H1 (cell line): ENCODE measurements at regions not wholly inside any gene's neighbourhood (a gene's known extent, or its start where the extent isn't known, plus 50 kb on each side); places are given as distances from the start of the nearest gene placed in this dataset.

Experiments used
- CTCF ChIA-PET: fragments of 300-600 bp; sonication (Branson Sonifier 250); formaldehyde crosslinking; loops from one replicate; lab custom pipeline; 2021; ENCODE audit not compliant: partially characterized antibody; lab: Charles Lee
- POLR2A ChIA-PET: fragments of 300-600 bp; sonication (Branson Sonifier 250); formaldehyde crosslinking; loops from one replicate; lab custom pipeline; 2021; ENCODE audit warnings: inconsistent platforms; ENCODE audit not compliant: partially characterized antibody; lab: Charles Lee
- DNase-seq, 2 experiments: peaks; one replicate each; pipeline versions ENCODE4 v3.0.0 to v3.0.0-alpha.2; 2010 to 2022; ENCODE audit warnings: low spot score in 2 of 2, low read depth in 1 of 2, mixed read lengths in 1 of 2
- FAIRE-seq: peaks from 2 replicates; lab custom pipeline; 2011; peaks lifted over from hg19 to GRCh38; lab: Jason Lieb, UNC
- H2AFZ ChIP-seq: 2 replicates; pipeline ENCODE4 v1.8.1; 2012; ENCODE audit warnings: low read length, inconsistent platforms
- H2AK5ac ChIP-seq: 2 replicates; pipeline ENCODE4 v1.6.1; 2013; ENCODE audit warnings: low read depth, low read length
- H2BK120ac ChIP-seq: replicated peaks from 2 replicates; pipeline ENCODE3; 2013; ENCODE audit warnings: low read depth, low read length, inconsistent platforms
- H2BK12ac ChIP-seq: 2 replicates; pipeline ENCODE4 v1.6.1; 2013; ENCODE audit warnings: low read depth, low read length
- H2BK15ac ChIP-seq: 2 replicates; pipeline ENCODE4 v1.6.1; 2013; ENCODE audit warnings: low read length
- H2BK20ac ChIP-seq: 2 replicates; pipeline ENCODE4 v1.6.1; 2013; ENCODE audit warnings: low read length
- H2BK5ac ChIP-seq: 2 replicates; pipeline ENCODE4 v1.6.1; 2013; ENCODE audit warnings: low read depth, low read length
- H3K14ac ChIP-seq: 2 replicates; pipeline ENCODE4 v1.6.1; 2013; ENCODE audit warnings: inconsistent platforms; ENCODE audit not compliant: insufficient read length
- H3K18ac ChIP-seq: 2 replicates; pipeline ENCODE4 v1.6.1; 2013; ENCODE audit warnings: low read length; ENCODE audit errors: extremely low read depth
- H3K23ac ChIP-seq: 2 replicates; pipeline ENCODE4 v1.6.1; 2013; ENCODE audit warnings: inconsistent platforms; ENCODE audit not compliant: insufficient read length
- H3K23me2 ChIP-seq: 2 replicates; pipeline ENCODE4 v1.6.1; 2013; ENCODE audit warnings: low read depth, low read length
- H3K27ac ChIP-seq: 2 replicates; pipeline ENCODE4 v1.6.1; 2011; ENCODE audit warnings: low read depth, low read length, inconsistent platforms
- H3K27me3 ChIP-seq, 4 experiments: replicated peaks in 1 of 4; 1 replicate in 1 of 4; 2 replicates in 3 of 4; pipeline versions ENCODE4 v1.6.1 to v1.8.1; 2011 to 2013; ENCODE audit warnings: low read length in 3 of 4, mild to moderate bottlenecking in 3 of 4, inconsistent platforms in 2 of 4, mixed read lengths in 2 of 4, moderate library complexity in 1 of 4; ENCODE audit not compliant: control insufficient read depth in 3 of 4, insufficient read depth in 3 of 4; ENCODE audit errors: extremely low read depth in 1 of 4
- H3K36me3 ChIP-seq, 4 experiments: 2 replicates each; pipeline versions ENCODE4 v1.6.1 to v1.8.1; 2011 to 2013; ENCODE audit warnings: mild to moderate bottlenecking in 4 of 4, low read length in 3 of 4, moderate library complexity in 2 of 4, control low read depth in 1 of 4, inconsistent platforms in 1 of 4; ENCODE audit not compliant: insufficient read depth in 4 of 4, control insufficient read depth in 2 of 4
- H3K4ac ChIP-seq: replicated peaks from 2 replicates; pipeline ENCODE3; 2013; ENCODE audit warnings: low read length, low read depth, mixed read lengths, inconsistent platforms; ENCODE audit not compliant: insufficient read length
- H3K4me1 ChIP-seq, 4 experiments: replicated peaks in 1 of 4; 1 replicate in 1 of 4; 2 replicates in 3 of 4; pipeline versions ENCODE4 v1.6.1 to v1.8.1; 2011 to 2013; ENCODE audit warnings: low read length in 3 of 4, inconsistent platforms in 2 of 4, mixed read lengths in 1 of 4; ENCODE audit not compliant: insufficient read depth in 4 of 4, control insufficient read depth in 3 of 4
- H3K4me2 ChIP-seq, 2 experiments: 2 replicates each; pipeline versions ENCODE4 v1.6.1 to v1.8.1; 2011 to 2013; ENCODE audit warnings: low read depth in 2 of 2, low read length in 2 of 2, control low read depth in 1 of 2, inconsistent platforms in 1 of 2, mild to moderate bottlenecking in 1 of 2; ENCODE audit not compliant: insufficient read depth in 1 of 2
- H3K4me3 ChIP-seq, 4 experiments: fragments of 200-600, 300-600 bp in 1 of 4; sonication (generic), shearing (Covaris generic), sonication (Bioruptor Twin) in 1 of 4; 2 replicates each; pipeline versions ENCODE4 v1.5.1 to v1.8.1; 2011 to 2016; ENCODE audit warnings: low read length in 4 of 4, low read depth in 3 of 4, control low read depth in 2 of 4, inconsistent platforms in 2 of 4, mild to moderate bottlenecking in 2 of 4, mixed read lengths in 1 of 4, moderate library complexity in 1 of 4; ENCODE audit not compliant: insufficient read depth in 2 of 4; ENCODE audit errors: extremely low read depth in 1 of 4
- H3K56ac ChIP-seq: replicated peaks from 2 replicates; pipeline ENCODE3; 2013; ENCODE audit warnings: low read depth, mild to moderate bottlenecking, mixed read lengths, low read length, inconsistent platforms; ENCODE audit not compliant: insufficient read length
- H3K79me1 ChIP-seq: 2 replicates; pipeline ENCODE4 v1.6.1; 2013; ENCODE audit warnings: low read depth, low read length, control low read depth
- H3K79me2 ChIP-seq, 2 experiments: 2 replicates each; pipeline versions ENCODE4 v1.6.1 to v1.8.1; 2012 to 2013; ENCODE audit warnings: low read length in 2 of 2, mild to moderate bottlenecking in 2 of 2, inconsistent platforms in 1 of 2; ENCODE audit not compliant: insufficient read depth in 2 of 2, control insufficient read depth in 1 of 2
- H3K9ac ChIP-seq, 4 experiments: replicated peaks in 1 of 4; 1 replicate in 1 of 4; 2 replicates in 3 of 4; pipeline versions ENCODE4 v1.6.1 to v1.8.1; 2011 to 2013; ENCODE audit warnings: low read depth in 3 of 4, low read length in 3 of 4, control low read depth in 2 of 4, mild to moderate bottlenecking in 2 of 4, moderate library complexity in 2 of 4, inconsistent platforms in 1 of 4; ENCODE audit errors: extremely low read depth in 1 of 4
- H3K9me3 ChIP-seq, 2 experiments: 2 replicates each; pipeline versions ENCODE4 v1.6.1 to v1.8.1; 2012 to 2013; ENCODE audit warnings: mild to moderate bottlenecking in 2 of 2, moderate library complexity in 2 of 2, control low read depth in 1 of 2, inconsistent platforms in 1 of 2, low read depth in 1 of 2, low read length in 1 of 2, mixed read lengths in 1 of 2; ENCODE audit not compliant: insufficient read depth in 2 of 2
- H4K20me1 ChIP-seq, 2 experiments: replicated peaks in 1 of 2; 2 replicates each; pipeline versions ENCODE3 to v1.8.1; 2011 to 2013; ENCODE audit warnings: inconsistent platforms in 2 of 2, low read length in 2 of 2, mild to moderate bottlenecking in 1 of 2; ENCODE audit not compliant: insufficient read depth in 2 of 2, control insufficient read depth in 1 of 2
- H4K5ac ChIP-seq: 2 replicates; pipeline ENCODE4 v1.6.1; 2013; ENCODE audit warnings: low read length, low read depth, mixed read lengths, inconsistent platforms; ENCODE audit not compliant: insufficient read length
- H4K8ac ChIP-seq: 2 replicates; pipeline ENCODE4 v1.8.0; 2013; ENCODE audit warnings: mild to moderate bottlenecking, moderate library complexity, low read length, inconsistent platforms; ENCODE audit not compliant: insufficient read depth; ENCODE audit errors: extremely low read depth
- H4K91ac ChIP-seq: replicated peaks from 2 replicates; pipeline ENCODE3; 2013; ENCODE audit warnings: low read length, mixed read lengths, inconsistent platforms; ENCODE audit not compliant: insufficient read length
- BACH1 ChIP-seq: IDR thresholded peaks from 2 replicates; pipeline ENCODE4 v1.6.1; 2012; ENCODE audit warnings: low read length, improper control_type of control experiment
- BCL11A ChIP-seq, 2 experiments: IDR thresholded peaks; one replicate each; pipeline ENCODE4 v1.6.1; 2011; ENCODE audit warnings: low read depth in 2 of 2, low read length in 2 of 2, mild to moderate bottlenecking in 2 of 2
- CEBPB ChIP-seq: IDR thresholded peaks from 2 replicates; pipeline ENCODE4 v1.6.1; 2012; ENCODE audit warnings: low read depth, low read length
- CHD1 ChIP-seq: IDR thresholded peaks from 2 replicates; pipeline ENCODE4 v1.6.1; 2012; ENCODE audit warnings: low read depth, low read length, improper control_type of control experiment
- GTF2F1 ChIP-seq: IDR thresholded peaks from 2 replicates; pipeline ENCODE4 v1.6.1; 2012; ENCODE audit warnings: low read depth, low read length, improper control_type of control experiment, borderline replicate concordance
- HDAC6 ChIP-seq: IDR thresholded peaks from one replicate; pipeline ENCODE4 v1.7.1; 2012; ENCODE audit warnings: low read depth, mild to moderate bottlenecking, inconsistent platforms, low read length, moderate library complexity
- JUN ChIP-seq: IDR thresholded peaks from 2 replicates; pipeline ENCODE4 v1.6.1; 2011; ENCODE audit warnings: low read depth, mild to moderate bottlenecking, improper control_type of control experiment, low read length
- JUND ChIP-seq: IDR thresholded peaks from 2 replicates; pipeline ENCODE4 v1.6.1; 2011; ENCODE audit warnings: mild to moderate bottlenecking, improper control_type of control experiment, low read length
- RNF2 ChIP-seq: fragments of 200-900, 300-1000 bp; sonication (generic); IDR thresholded peaks from 2 replicates; pipeline ENCODE4 v1.7.1; 2016; ENCODE audit warnings: borderline replicate concordance, low read depth, mild to moderate bottlenecking, antibody characterized with exemption, low read length; ENCODE audit not compliant: poor library complexity, severe bottlenecking; ENCODE audit errors: missing control alignments
- SRF ChIP-seq: IDR thresholded peaks from 2 replicates; pipeline ENCODE4 v1.6.1; 2011; ENCODE audit warnings: mild to moderate bottlenecking, low read depth, low read length, moderate library complexity
- ZNF274 ChIP-seq: IDR thresholded peaks from 2 replicates; pipeline ENCODE4 v1.7.0; 2012; ENCODE audit warnings: low read length, borderline replicate concordance; ENCODE audit errors: extremely low read depth
- WGBS, 2 experiments: shearing (Covaris generic) in 1 of 2; methylation state at CpG; one replicate each; pipeline versions ENCODE4 v1.1.6 to v1.1.7; 2013 to 2015; ENCODE audit warnings: low lambda C conversion rate in 2 of 2, mixed read lengths in 2 of 2, inconsistent platforms in 1 of 2, low coverage in 1 of 2, missing lambda C conversion rate in 1 of 2; ENCODE audit not compliant: insufficient replicate concordance in 2 of 2, insufficient coverage in 1 of 2, insufficient read length in 1 of 2; ENCODE audit errors: extremely low coverage in 1 of 2, missing lambda C conversion rate in 1 of 2; 5-methylcytosine and 5-hydroxymethylcytosine counted together

GRCh38 chr6:45781890-45782289, 233.8 kb downstream of the CLIC5 start:
- Histone ChIP-seq H3K9me3 (no peaks in the 10 kb centered on the region), H4K20me1 (no peaks in the 10 kb centered on the region), H3K79me2 (no peaks in the 10 kb centered on the region), H2BK12ac (no peak overlapping the region), H3K18ac (no peak overlapping the region), H4K91ac (no peak overlapping the region), H2AK5ac (no peak overlapping the region), H3K27me3 (no peaks in the 10 kb centered on the region), H3K4me1 (no peaks in the 10 kb centered on the region), H2BK120ac (no peak overlapping the region), H3K23me2 (no peaks in the 10 kb centered on the region), H2BK20ac (no peak overlapping the region), H3K56ac (no peak overlapping the region), H2BK15ac (no peak overlapping the region), H3K4me2 (no peak overlapping the region), H2BK5ac (no peak overlapping the region), H3K4ac (no peak overlapping the region), H3K79me1 (no peaks in the 10 kb centered on the region), H2AFZ (no peak overlapping the region), H3K23ac (no peak overlapping the region), H4K5ac (no peak overlapping the region), H4K8ac (no peak overlapping the region), H3K36me3 (no peaks in the 10 kb centered on the region), H3K27ac (no peak overlapping the region), H3K9ac (no peak overlapping the region), H3K14ac (no peak overlapping the region), H3K4me3 (no peak overlapping the region)
- DNase-seq (no peak), FAIRE-seq (no peak)
- no peak for TF ChIP-seq BACH1
- TF ChIP-seq CHD1 = no peak
- TF ChIP-seq SRF = no peak
- no peak for TF ChIP-seq JUND
- no peak for TF ChIP-seq HDAC6
- TF ChIP-seq GTF2F1 = no peak
- TF ChIP-seq CEBPB = no peak
- no peak for TF ChIP-seq RNF2
- TF ChIP-seq ZNF274 = no peak
- TF ChIP-seq BCL11A (IDR thresholded peaks at IDR 0.05; ENCODE audit: low read depth in 2 of 2, low read length in 2 of 2) = no peak
- no peak for TF ChIP-seq JUN
- CTCF ChIA-PET = no interaction called here
- WGBS, 2 experiments = 93% methylated on average over 3 of the region's 3 CpGs; no CpG with 5 or more reads in 1 of the 2 experiments
- POLR2A ChIA-PET = interaction anchor here (0.7 kb wide), 1 partner anchor 15 kb away, joined by 4 read pairs; no protein-coding TSS in a partner anchor
